Keratinocyte (primary cell): ENCODE measurements at regions not wholly inside any gene's neighbourhood (a gene's known extent, or its start where the extent isn't known, plus 50 kb on each side); places are given as distances from the start of the nearest gene placed in this dataset.

Source experiments
- DNase-seq: peaks from one replicate; pipeline ENCODE4 v3.0.0-alpha.2; 2011; ENCODE audit warnings: low read depth, missing footprints, low spot score
- FAIRE-seq: peaks from 2 replicates; lab custom pipeline; 2011; peaks lifted over from hg19 to GRCh38; lab: Jason Lieb, UNC
- H2AFZ ChIP-seq: 2 replicates; pipeline ENCODE4 v1.6.0; 2012; ENCODE audit warnings: low read length, control low read depth, inconsistent platforms; ENCODE audit not compliant: control insufficient read depth
- H3K27ac ChIP-seq: 2 replicates; pipeline ENCODE4 v1.5.1; 2011; ENCODE audit warnings: low read length; ENCODE audit not compliant: control insufficient read depth, insufficient read depth
- H3K27me3 ChIP-seq: 3 replicates; pipeline ENCODE4 v1.6.0; 2011; ENCODE audit warnings: low read length; ENCODE audit not compliant: control insufficient read depth, insufficient read depth; ENCODE audit errors: extremely low read depth
- H3K36me3 ChIP-seq, 2 experiments: 2 replicates in 1 of 2; 3 replicates in 1 of 2; pipeline ENCODE4 v1.5.1; 2011; ENCODE audit warnings: low read length in 2 of 2, mild to moderate bottlenecking in 1 of 2; ENCODE audit not compliant: control insufficient read depth in 2 of 2, insufficient read depth in 2 of 2; ENCODE audit errors: extremely low read depth in 1 of 2
- H3K4me1 ChIP-seq: 3 replicates; pipeline ENCODE4 v1.5.1; 2011; ENCODE audit warnings: low read length; ENCODE audit not compliant: control insufficient read depth, insufficient read depth; ENCODE audit errors: extremely low read depth
- H3K4me2 ChIP-seq: 3 replicates; pipeline ENCODE4 v1.6.0; 2011; ENCODE audit warnings: low read depth, low read length; ENCODE audit not compliant: control insufficient read depth, insufficient read depth; ENCODE audit errors: extremely low read depth
- H3K4me3 ChIP-seq, 3 experiments: fragments of 200-600 bp in 1 of 3; sonication (generic) in 1 of 3; 2 replicates in 2 of 3; 3 replicates in 1 of 3; pipeline ENCODE4 v1.5.1; 2011 to 2016; ENCODE audit warnings: low read length in 3 of 3, mild to moderate bottlenecking in 3 of 3, control low read depth in 2 of 3, inconsistent platforms in 1 of 3, low read depth in 1 of 3, mixed read lengths in 1 of 3, mixed run types in 1 of 3, moderate library complexity in 1 of 3; ENCODE audit not compliant: control insufficient read depth in 2 of 3, insufficient read depth in 2 of 3; ENCODE audit errors: extremely low read depth in 1 of 3
- H3K79me2 ChIP-seq: 2 replicates; pipeline ENCODE4 v1.6.0; 2012; ENCODE audit warnings: low read length; ENCODE audit not compliant: control insufficient read depth, insufficient read depth
- H3K9ac ChIP-seq: 3 replicates; pipeline ENCODE4 v1.6.0; 2011; ENCODE audit warnings: low read length; ENCODE audit not compliant: control insufficient read depth, insufficient read depth; ENCODE audit errors: extremely low read depth
- H3K9me1 ChIP-seq: 3 replicates; pipeline ENCODE4 v1.6.0; 2011; ENCODE audit warnings: low read length; ENCODE audit not compliant: control insufficient read depth, insufficient read depth; ENCODE audit errors: extremely low read depth
- H3K9me3 ChIP-seq: 2 replicates; pipeline ENCODE4 v1.5.1; 2012; ENCODE audit warnings: low read depth, low read length; ENCODE audit not compliant: control insufficient read depth
- H4K20me1 ChIP-seq: 3 replicates; pipeline ENCODE4 v1.6.0; 2011; ENCODE audit warnings: low read length; ENCODE audit not compliant: control insufficient read depth, insufficient read depth; ENCODE audit errors: extremely low read depth
- EZH2 ChIP-seq: IDR thresholded peaks from one replicate; pipeline ENCODE4 v1.6.1; 2012; ENCODE audit warnings: inconsistent platforms, mild to moderate bottlenecking, low read length, moderate library complexity
- dilution Hi-C: fragments of 300-500 bp; cut with MboI; formaldehyde crosslinking; loops from one replicate; pipeline ENCODE4 v1.7.0; 2020; ENCODE audit warnings: low sequenced_read_pairs; ENCODE audit not compliant: extremely low pct_ligation_motif_present
- TF ChIP-seq, protein P1 (sequence below), 3 experiments: IDR thresholded peaks in 1 of 3; conservative IDR thresholded peaks in 1 of 3; optimal IDR thresholded peaks in 1 of 3; 2 replicates in 2 of 3; 3 replicates in 1 of 3; pipeline versions ENCODE3 to v1.5.1; 2011; ENCODE audit warnings: low read length in 3 of 3, mild to moderate bottlenecking in 3 of 3, moderate library complexity in 2 of 3, control low read depth in 1 of 3, inconsistent platforms in 1 of 3; ENCODE audit not compliant: insufficient read depth in 2 of 3; ENCODE audit errors: extremely low read depth in 1 of 3

DNA sequence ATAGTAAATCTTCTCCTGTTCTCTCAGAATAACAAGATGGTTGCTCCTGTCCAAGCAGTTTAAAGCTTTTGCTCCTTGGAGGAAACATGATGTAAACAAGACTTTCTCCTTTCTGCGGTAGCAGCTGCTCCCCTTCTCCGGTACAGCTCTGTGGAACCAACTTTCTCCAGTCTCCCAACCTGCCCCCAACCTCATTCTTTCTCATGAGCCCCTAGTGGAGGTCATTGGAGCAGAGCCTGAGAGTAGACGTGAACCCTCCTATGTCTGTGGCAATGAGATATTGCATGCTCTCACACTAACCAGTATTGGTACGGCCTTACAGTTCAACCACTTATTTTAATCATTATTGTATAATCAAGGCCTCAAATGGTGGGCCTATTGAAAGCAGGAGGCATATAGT, 483.8 kb upstream of the CDH10 start:
- Histone ChIP-seq H4K20me1 (no peaks in the 10 kb centered on the region), H3K27me3 (no peaks in the 10 kb centered on the region), H3K9me3 (no peaks in the 10 kb centered on the region), H3K36me3 (no peaks in the 10 kb centered on the region), H3K9ac (no peak overlapping the region), H3K4me1 (no peaks in the 10 kb centered on the region), H3K27ac (no peak overlapping the region), H3K9me1 (no peaks in the 10 kb centered on the region), H3K4me2 (no peak overlapping the region), H2AFZ (no peak overlapping the region), H3K79me2 (no peaks in the 10 kb centered on the region), H3K4me3 (no peak overlapping the region)
- DNase-seq (no peak), FAIRE-seq (no peak)
- TF ChIP-seq EZH2, result no peak
- TF ChIP-seq, protein P1, sequence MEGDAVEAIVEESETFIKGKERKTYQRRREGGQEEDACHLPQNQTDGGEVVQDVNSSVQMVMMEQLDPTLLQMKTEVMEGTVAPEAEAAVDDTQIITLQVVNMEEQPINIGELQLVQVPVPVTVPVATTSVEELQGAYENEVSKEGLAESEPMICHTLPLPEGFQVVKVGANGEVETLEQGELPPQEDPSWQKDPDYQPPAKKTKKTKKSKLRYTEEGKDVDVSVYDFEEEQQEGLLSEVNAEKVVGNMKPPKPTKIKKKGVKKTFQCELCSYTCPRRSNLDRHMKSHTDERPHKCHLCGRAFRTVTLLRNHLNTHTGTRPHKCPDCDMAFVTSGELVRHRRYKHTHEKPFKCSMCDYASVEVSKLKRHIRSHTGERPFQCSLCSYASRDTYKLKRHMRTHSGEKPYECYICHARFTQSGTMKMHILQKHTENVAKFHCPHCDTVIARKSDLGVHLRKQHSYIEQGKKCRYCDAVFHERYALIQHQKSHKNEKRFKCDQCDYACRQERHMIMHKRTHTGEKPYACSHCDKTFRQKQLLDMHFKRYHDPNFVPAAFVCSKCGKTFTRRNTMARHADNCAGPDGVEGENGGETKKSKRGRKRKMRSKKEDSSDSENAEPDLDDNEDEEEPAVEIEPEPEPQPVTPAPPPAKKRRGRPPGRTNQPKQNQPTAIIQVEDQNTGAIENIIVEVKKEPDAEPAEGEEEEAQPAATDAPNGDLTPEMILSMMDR (optimal IDR thresholded peaks at IDR 0.05 in 1 of 3, IDR thresholded peaks at IDR 0.05 in 1 of 3, conservative IDR thresholded peaks at IDR 0.05 in 1 of 3; ENCODE audit: extremely low read depth in 1 of 3, insufficient read depth in 2 of 3, low read length in 3 of 3), result no peak
- dilution Hi-C loops, result no loop called here

DNA sequence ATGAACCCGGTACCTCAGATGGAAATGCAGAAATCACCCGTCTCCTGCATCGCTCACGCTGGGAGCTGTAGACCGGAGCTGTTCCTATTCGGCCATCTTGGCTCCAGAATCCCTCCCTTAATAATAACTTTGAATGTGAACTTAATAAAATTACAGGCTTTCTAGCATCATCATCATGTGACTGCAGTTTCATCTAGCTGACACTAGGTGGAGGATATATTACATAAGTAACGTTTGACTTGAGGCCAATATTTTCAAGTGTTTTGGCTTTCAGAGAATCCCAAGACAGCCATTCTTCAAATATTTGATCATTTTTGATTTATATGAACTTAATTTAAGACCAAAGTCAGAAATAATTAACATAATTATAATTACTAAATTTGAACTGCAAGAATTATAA, 474.9 kb upstream of the CDH10 start:
- Histone ChIP-seq H3K36me3 (no peaks in the 10 kb centered on the region), H3K4me1 (no peaks in the 10 kb centered on the region), H3K27ac (no peak overlapping the region), H3K9me3 (no peaks in the 10 kb centered on the region), H3K79me2 (no peaks in the 10 kb centered on the region), H3K9ac (no peak overlapping the region), H3K27me3 (no peaks in the 10 kb centered on the region), H3K4me3 (no peak overlapping the region), H3K9me1 (no peaks in the 10 kb centered on the region), H3K4me2 (no peak overlapping the region), H2AFZ (no peak overlapping the region), H4K20me1 (no peaks in the 10 kb centered on the region)
- no peak for FAIRE-seq
- no peak for DNase-seq
- dilution Hi-C loops, result no loop called here
- TF ChIP-seq, protein P1 (optimal IDR thresholded peaks at IDR 0.05 in 1 of 3, IDR thresholded peaks at IDR 0.05 in 1 of 3, conservative IDR thresholded peaks at IDR 0.05 in 1 of 3; ENCODE audit: extremely low read depth in 1 of 3, insufficient read depth in 2 of 3, low read length in 3 of 3), result peak in 2 of 3 experiments; percentile 9 to 12
- no peak for TF ChIP-seq EZH2
